Lower leg skin (tissue), 4 donors: ENCODE measurements at regions not wholly inside any gene's neighbourhood (a gene's known extent, or its start where the extent isn't known, plus 50 kb on each side); places are given as distances from the start of the nearest gene placed in this dataset.

Experiments used
- DNase-seq, 2 donors: peaks; one replicate each; pipeline ENCODE4 v3.0.0-alpha.2; 2019; ENCODE audit warnings: low spot score in 2 of 2
- H3K4me3 ChIP-seq: fragments of 200-600 bp; sonication (generic); 2 replicates; pipeline ENCODE4 v1.5.1; 2017; ENCODE audit warnings: mild to moderate bottlenecking, low read depth; ENCODE audit not compliant: poor library complexity, severe bottlenecking
- POLR2A ChIP-seq, 2 donors: fragments of 450-650 bp; IDR thresholded peaks; one replicate each; pipeline ENCODE4 v1.6.1; 2016 to 2017; ENCODE audit warnings: antibody characterized with exemption in 2 of 2, mild to moderate bottlenecking in 1 of 2, moderate library complexity in 1 of 2
- WGBS, 2 donors: methylation state at CpG; one replicate each; pipeline ENCODE4 v1.1.5; 2018; 5-methylcytosine and 5-hydroxymethylcytosine counted together
- intact Hi-C: fragments of 100-400 bp; cut with DNase I; formaldehyde crosslinking; loops from one replicate; pipeline ENCODE4 v1.15.0; 2023; ENCODE audit warnings: low total_unique reads
- TF ChIP-seq, protein P1 (sequence below), 3 donors: fragments of 450-650 bp; IDR thresholded peaks; one replicate each; pipeline ENCODE4 v1.5.1; 2016; ENCODE audit warnings: antibody characterized with exemption in 3 of 3, mild to moderate bottlenecking in 3 of 3, moderate library complexity in 2 of 3

DNA sequence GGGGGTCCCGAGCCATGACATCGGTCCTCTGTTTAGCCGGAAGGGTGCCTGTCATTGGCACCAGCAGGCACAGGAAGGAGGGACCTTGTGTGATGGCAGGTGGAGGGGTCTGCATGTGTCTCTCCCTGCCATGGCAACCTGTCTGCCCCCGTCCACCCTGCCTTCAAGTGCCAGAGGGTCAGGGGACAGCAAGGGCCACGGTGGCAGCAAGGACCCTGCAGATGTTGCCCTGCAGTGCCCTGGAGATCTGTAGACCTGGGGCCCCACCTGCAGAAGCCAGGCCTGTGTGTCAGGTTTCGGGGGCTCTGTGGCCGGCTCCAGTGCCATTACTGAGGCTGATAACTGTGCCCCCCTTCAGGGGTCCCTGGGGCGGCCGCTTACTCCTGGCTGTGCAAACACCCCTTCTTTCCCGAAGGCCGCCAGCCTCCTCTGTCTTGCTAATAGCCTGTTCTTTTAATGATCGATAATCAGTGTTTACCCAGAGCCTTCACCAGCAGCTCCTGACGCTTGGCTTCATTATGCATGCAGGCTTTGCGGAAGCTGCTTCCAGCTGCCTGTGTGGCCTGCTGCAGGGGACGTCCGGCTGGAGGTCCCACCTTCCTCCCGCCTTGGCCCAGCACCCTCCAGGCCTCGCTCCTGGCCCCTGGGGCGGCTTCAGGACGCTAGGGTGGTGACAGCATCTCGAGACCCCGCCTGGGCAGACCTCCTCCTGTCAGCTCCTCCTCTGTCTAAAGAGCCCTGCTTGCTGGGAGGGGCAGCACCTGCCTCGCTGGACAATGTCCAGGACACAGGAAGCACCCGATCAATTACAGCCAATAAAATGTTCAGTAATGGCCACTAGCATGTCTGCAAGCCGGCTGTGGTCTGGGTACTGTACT is 153.0 kb downstream of the KIF26A start:
- peak in 1 of 2 donors; percentile 68 for DNase-seq
- TF ChIP-seq, protein P1, sequence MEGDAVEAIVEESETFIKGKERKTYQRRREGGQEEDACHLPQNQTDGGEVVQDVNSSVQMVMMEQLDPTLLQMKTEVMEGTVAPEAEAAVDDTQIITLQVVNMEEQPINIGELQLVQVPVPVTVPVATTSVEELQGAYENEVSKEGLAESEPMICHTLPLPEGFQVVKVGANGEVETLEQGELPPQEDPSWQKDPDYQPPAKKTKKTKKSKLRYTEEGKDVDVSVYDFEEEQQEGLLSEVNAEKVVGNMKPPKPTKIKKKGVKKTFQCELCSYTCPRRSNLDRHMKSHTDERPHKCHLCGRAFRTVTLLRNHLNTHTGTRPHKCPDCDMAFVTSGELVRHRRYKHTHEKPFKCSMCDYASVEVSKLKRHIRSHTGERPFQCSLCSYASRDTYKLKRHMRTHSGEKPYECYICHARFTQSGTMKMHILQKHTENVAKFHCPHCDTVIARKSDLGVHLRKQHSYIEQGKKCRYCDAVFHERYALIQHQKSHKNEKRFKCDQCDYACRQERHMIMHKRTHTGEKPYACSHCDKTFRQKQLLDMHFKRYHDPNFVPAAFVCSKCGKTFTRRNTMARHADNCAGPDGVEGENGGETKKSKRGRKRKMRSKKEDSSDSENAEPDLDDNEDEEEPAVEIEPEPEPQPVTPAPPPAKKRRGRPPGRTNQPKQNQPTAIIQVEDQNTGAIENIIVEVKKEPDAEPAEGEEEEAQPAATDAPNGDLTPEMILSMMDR (IDR thresholded peaks at IDR 0.05): no peak
- no peak for TF ChIP-seq POLR2A (IDR thresholded peaks at IDR 0.05)
- 54 to 58% methylated on average over 21 to 22 of the region's 25 CpGs for WGBS, 2 donors

DNA sequence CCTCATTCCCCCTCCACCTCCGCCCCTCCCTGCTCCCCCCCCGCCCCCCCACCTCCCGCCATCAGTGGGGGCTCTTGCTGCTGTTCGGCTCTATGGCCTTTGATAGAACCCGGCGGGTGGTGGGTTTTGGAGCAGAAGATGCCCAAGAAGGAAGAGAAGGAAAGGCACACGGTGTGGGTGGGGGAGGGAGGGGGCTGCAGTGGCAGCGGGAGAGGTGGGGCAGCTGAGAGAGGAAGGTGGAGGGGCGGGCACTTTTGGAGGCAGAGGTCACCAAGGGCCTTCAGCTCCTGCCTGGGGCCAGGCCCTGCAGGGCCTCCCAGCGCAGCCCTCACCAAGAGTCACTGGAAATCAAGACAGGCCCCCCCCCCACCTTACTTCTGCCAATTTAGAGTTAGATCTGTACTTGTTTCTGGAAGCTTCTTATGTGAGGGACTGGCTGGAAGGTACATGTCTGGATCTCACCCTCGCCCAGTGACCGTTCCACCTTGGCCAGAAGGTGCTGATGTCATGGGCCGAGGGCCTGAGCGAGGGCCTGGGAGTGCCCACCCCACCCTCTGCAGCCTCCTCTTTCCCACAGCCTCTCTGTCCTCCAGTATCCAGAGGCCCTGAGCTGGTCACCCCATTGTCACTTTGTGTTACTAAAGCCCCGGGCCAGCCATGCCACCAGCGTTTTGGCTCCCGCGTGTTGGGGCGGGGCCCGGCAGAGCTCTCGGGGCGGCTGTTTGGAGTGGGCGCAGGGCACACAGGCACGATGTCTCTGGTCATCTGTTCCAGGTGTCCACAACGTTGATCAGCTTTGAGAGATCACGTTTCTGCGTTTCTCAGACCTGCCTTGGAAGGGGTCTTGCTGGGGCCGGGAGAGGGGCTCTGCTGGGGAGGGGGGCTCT is 153.9 kb downstream of the KIF26A start:
- DNase-seq: peak in 1 of 2 donors; percentile 36
- 51% methylated on average over 28 of the region's 28 CpGs for WGBS, 2 donors
- TF ChIP-seq, protein P1 (IDR thresholded peaks at IDR 0.05): no peak
- TF ChIP-seq POLR2A (IDR thresholded peaks at IDR 0.05): no peak
- H3K4me3 ChIP-seq: no peak overlapping the region
- intact Hi-C loops: no loop called here

More for the DNA sequence above, 153.0 kb downstream of the KIF26A start:
- intact Hi-C loops: no loop called here
- H3K4me3 ChIP-seq: no peak overlapping the region

DNA sequence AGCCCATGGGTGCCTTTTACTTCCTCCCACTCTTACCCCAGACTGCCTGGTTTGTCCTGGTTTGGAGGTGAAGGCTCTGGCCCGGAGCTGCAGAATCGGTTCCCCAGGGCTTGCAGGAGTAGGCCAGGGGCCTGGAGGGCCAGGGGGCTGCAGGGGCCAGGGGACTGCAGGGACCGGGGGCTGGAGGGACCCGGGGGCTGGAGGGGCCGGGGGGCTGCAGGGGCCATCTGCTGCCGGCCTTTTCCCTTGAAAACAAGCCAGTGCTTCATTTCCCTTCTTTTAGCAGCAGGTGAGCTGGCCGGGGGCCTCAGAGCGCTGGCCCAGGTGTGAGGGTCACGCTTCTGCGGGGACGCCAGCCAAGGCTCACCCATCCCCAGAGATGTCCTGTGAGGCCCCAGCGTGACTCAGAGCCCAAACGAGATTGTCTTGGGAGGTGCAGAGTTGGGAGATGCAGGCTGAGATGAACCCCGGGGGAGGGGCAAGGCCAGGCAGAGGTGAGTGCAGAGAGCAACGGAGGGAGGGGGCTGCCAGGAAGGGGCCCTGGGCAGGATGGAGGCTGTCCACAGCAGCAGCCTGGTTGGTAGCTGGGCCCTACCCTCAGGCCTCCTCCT is 154.9 kb downstream of the KIF26A start:
- peak in 1 of 2 donors; percentile 61 for DNase-seq
- TF ChIP-seq POLR2A (IDR thresholded peaks at IDR 0.05): no peak
- TF ChIP-seq, protein P1 (IDR thresholded peaks at IDR 0.05): no peak
- no peak overlapping the region for H3K4me3 ChIP-seq
- 35 to 48% methylated on average over 11 to 15 of the region's 15 CpGs for WGBS, 2 donors
- intact Hi-C loops: no loop called here

DNA sequence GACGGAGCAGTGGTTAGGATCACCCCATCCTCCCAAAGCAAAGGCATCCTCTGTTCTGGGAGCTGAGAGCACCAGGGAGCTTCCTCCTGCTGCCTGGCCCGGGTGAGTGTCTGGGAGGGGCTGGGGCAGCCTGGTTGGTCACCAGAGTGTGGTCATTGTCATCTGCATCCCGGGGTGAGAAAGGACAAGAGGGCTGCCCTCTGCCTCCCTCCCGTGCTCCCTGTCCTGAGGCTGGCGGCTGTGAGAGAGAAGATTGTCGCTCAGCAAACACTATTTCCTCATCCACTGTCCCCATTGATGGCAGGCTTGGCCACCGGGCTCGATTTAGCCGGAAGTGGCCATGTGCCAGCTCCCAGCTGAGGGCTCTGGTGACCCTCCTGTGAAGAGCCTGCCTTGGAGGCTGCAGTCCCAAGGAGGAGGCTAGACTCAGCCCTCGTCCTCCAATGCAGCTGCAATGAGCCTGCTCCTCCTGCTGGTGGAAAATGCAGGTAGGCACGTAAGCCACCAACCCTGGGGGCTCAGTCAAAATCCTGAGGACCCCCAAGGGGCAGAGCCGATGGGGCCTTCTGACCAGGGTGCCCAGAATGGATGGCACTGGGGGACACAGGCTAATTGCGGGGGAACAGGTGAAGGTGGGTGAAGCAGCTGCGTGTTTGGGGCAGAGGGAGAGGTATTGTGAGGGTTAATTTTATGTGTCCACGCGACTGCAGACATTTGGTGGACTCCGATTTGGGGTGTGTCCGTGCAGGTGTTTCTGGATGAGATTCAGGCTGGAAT is 155.7 kb downstream of the KIF26A start:
- intact Hi-C loops: no loop called here
- no peak for TF ChIP-seq POLR2A (IDR thresholded peaks at IDR 0.05)
- TF ChIP-seq, protein P1 (IDR thresholded peaks at IDR 0.05): no peak
- H3K4me3 ChIP-seq: no peak overlapping the region
- DNase-seq: peak in 1 of 2 donors; percentile 67
- 41 to 47% methylated on average over 18 of the region's 18 CpGs for WGBS, 2 donors

DNA sequence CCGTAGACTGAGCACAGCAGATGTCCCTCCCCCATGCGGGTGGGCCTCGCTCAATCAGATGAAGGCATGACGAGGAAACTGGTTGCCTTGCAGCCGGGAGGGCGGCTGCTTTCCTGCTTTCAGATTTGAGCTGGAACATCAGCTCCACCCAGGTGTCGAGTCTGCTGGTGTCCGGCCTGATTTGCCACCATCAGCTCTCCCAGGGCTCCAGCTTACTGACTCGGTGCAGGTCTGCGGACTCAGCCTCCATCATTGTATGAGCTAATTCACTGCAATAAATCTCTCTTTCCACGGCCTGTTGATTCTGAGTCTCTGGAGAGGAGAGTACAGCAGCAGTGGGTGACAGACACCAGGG is 156.2 kb downstream of the KIF26A start:
- DNase-seq: peak in 1 of 2 donors; percentile 69
- no peak overlapping the region for H3K4me3 ChIP-seq
- 63 to 68% methylated on average over 11 of the region's 11 CpGs for WGBS, 2 donors
- intact Hi-C loops: no loop called here
- TF ChIP-seq, protein P1 (IDR thresholded peaks at IDR 0.05): no peak
- no peak for TF ChIP-seq POLR2A (IDR thresholded peaks at IDR 0.05)
